ENCODE measurements at regions not wholly inside any gene's neighbourhood (a gene's known extent, or its start where the extent isn't known, plus 50 kb on each side); places are given as distances from the start of the nearest gene placed in this dataset.

GRCh38 chr12:86724716-86725115 is 468.5 kb upstream of the MGAT4C start:
- H3K9me3 Mint-ChIP-seq, result peaks cover 0 to 2% (median 0%) of the 10 kb centered on the region in 7 donors
- Histone ChIP-seq H3K4me1 (ENCODE audit: control insufficient read depth in 1 of 2, insufficient read depth in 2 of 2, low read length in 2 of 2) (no peaks in the 10 kb centered on the region), H3K4me2 (replicated peaks; ENCODE audit: extremely low read depth, low read length, poor library complexity, severe bottlenecking) (no peak overlapping the region), H3K4me3 (replicated peaks in 1 of 3; ENCODE audit: low read depth in 2 of 3, low read length in 3 of 3) (no peak overlapping the region), H3K27me3 (ENCODE audit: control insufficient read depth in 2 of 2, insufficient read depth in 2 of 2, low read length in 2 of 2) (no peaks in the 10 kb centered on the region), H2AFZ (ENCODE audit: insufficient read depth, low read depth, low read length, poor library complexity, severe bottlenecking) (no peak overlapping the region), H3K79me2 (ENCODE audit: insufficient read depth, low read length) (no peaks in the 10 kb centered on the region), H3K9me3 (replicated peaks in 1 of 2; ENCODE audit: control insufficient read depth in 1 of 2, insufficient read depth in 1 of 2, low read length in 2 of 2) (no peaks in the 10 kb centered on the region), H3K36me3 (replicated peaks in 1 of 2; ENCODE audit: control insufficient read depth in 1 of 2, insufficient read depth in 2 of 2, low read length in 2 of 2) (no peaks in the 10 kb centered on the region), H3K27ac (ENCODE audit: low read depth in 1 of 2, low read length in 2 of 2) (no peak overlapping the region), H4K20me1 (ENCODE audit: insufficient read depth, low read length) (no peaks in the 10 kb centered on the region), H3K9ac (ENCODE audit: insufficient read depth, low read length, poor library complexity, severe bottlenecking) (no peak overlapping the region)
- no peak for DNase-seq
- intact Hi-C loops (cut with micrococcal nuclease), result no loop called here
- no peaks in the 10 kb centered on the region for H3K4me1 Mint-ChIP-seq
- no peak overlapping the region for H3K4me3 Mint-ChIP-seq
- H3K36me3 Mint-ChIP-seq, result no peaks in the 10 kb centered on the region
- TF ChIP-seq CTCF (IDR thresholded peaks at IDR 0.05), result no peak
- WGBS (ENCODE audit: insufficient coverage), result no CpG with 5 or more reads among the region's 1 CpG
- no peaks in the 10 kb centered on the region for H3K27me3 Mint-ChIP-seq (ENCODE audit: low read depth in 3 of 3)
- no peak overlapping the region for H3K27ac Mint-ChIP-seq

- H2AFZ ChIP-seq (ENCODE audit: insufficient read depth, low read depth, low read length, poor library complexity, severe bottlenecking), result no peak overlapping the region
- no peak for TF ChIP-seq CTCF (IDR thresholded peaks at IDR 0.05)
Measured at GRCh38 chr12:86723326-86723725, 467.1 kb upstream of the MGAT4C start.

More at GRCh38 chr12:86723326-86723725, 467.1 kb upstream of the MGAT4C start:
- H3K9ac ChIP-seq (ENCODE audit: insufficient read depth, low read length, poor library complexity, severe bottlenecking), result no peak overlapping the region
- no peak for DNase-seq
- no peak overlapping the region for H3K4me3 Mint-ChIP-seq
- no peaks in the 10 kb centered on the region for H3K9me3 ChIP-seq (replicated peaks in 1 of 2; ENCODE audit: control insufficient read depth in 1 of 2, insufficient read depth in 1 of 2, low read length in 2 of 2)
- H3K36me3 ChIP-seq (replicated peaks in 1 of 2; ENCODE audit: control insufficient read depth in 1 of 2, insufficient read depth in 2 of 2, low read length in 2 of 2), result no peaks in the 10 kb centered on the region
- H3K27ac ChIP-seq (ENCODE audit: low read depth in 1 of 2, low read length in 2 of 2), result no peak overlapping the region
- H3K79me2 ChIP-seq (ENCODE audit: insufficient read depth, low read length), result no peaks in the 10 kb centered on the region
- no peaks in the 10 kb centered on the region for H3K36me3 Mint-ChIP-seq
- H3K4me2 ChIP-seq (replicated peaks; ENCODE audit: extremely low read depth, low read length, poor library complexity, severe bottlenecking), result no peak overlapping the region
- no peaks in the 10 kb centered on the region for H3K4me1 ChIP-seq (ENCODE audit: control insufficient read depth in 1 of 2, insufficient read depth in 2 of 2, low read length in 2 of 2)
- no peaks in the 10 kb centered on the region for H3K27me3 Mint-ChIP-seq (ENCODE audit: low read depth in 3 of 3)
- no peaks in the 10 kb centered on the region for H3K4me1 Mint-ChIP-seq
- no peak overlapping the region for H3K27ac Mint-ChIP-seq
- H3K9me3 Mint-ChIP-seq, result peaks cover 0 to 2% (median 0%) of the 10 kb centered on the region in 7 donors
- no peaks in the 10 kb centered on the region for H4K20me1 ChIP-seq (ENCODE audit: insufficient read depth, low read length)
- intact Hi-C loops (cut with micrococcal nuclease), result no loop called here
- WGBS (ENCODE audit: insufficient coverage), result 93% methylated on average over 2 of the region's 2 CpGs
- H3K27me3 ChIP-seq (ENCODE audit: control insufficient read depth in 2 of 2, insufficient read depth in 2 of 2, low read length in 2 of 2), result no peaks in the 10 kb centered on the region
- H3K4me3 ChIP-seq (replicated peaks in 1 of 3; ENCODE audit: low read depth in 2 of 3, low read length in 3 of 3), result no peak overlapping the region

All from CD14-positive monocyte (primary cell).